Muscle of back (tissue), 3 donors: ENCODE measurements at regions not wholly inside any gene's neighbourhood (a gene's known extent, or its start where the extent isn't known, plus 50 kb on each side); places are given as distances from the start of the nearest gene placed in this dataset.
A peak's percentile ranks its signal among the peaks of the same experiment; 100 is the strongest.

Experiments used
- DNase-seq, 3 donors: peaks; one replicate each; pipeline versions ENCODE4 v3.0.0 to v3.0.0-alpha.2; 2013

GRCh38 chr4:174438711-174439110 is 83.6 kb downstream of the HPGD start:
- DNase-seq: no peak

GRCh38 chr4:174437749-174438148 is 84.5 kb downstream of the HPGD start:
- DNase-seq: no peak

GRCh38 chr4:174437324-174437723 is 85.0 kb downstream of the HPGD start:
- DNase-seq: peak; percentile 54 to 88 (median 71)

GRCh38 chr4:174436377-174436776 is 85.9 kb downstream of the HPGD start:
- no peak for DNase-seq

GRCh38 chr4:174435974-174436373 is 86.3 kb downstream of the HPGD start:
- no peak for DNase-seq

GRCh38 chr4:174434455-174434854 is 87.8 kb downstream of the HPGD start:
- no peak for DNase-seq

GRCh38 chr4:174430576-174430975 is 91.7 kb downstream of the HPGD start:
- no peak for DNase-seq

GRCh38 chr4:174429701-174430410 is 92.4 kb downstream of the HPGD start:
- no peak for DNase-seq

- DNase-seq: no peak
These were observed 94.6 kb downstream of the HPGD start for GRCh38 chr4:174427571-174428140.

- no peak for DNase-seq
These were observed 96.6 kb downstream of the HPGD start for GRCh38 chr4:174425669-174426068.

- DNase-seq: peak in 2 of 3 donors; percentile 40 to 47
These were observed 98.9 kb downstream of the HPGD start for GRCh38 chr4:174423257-174423944.

- DNase-seq: no peak
These were observed 99.4 kb downstream of the HPGD start for GRCh38 chr4:174422893-174423256.

GRCh38 chr4:174420316-174420715 is 102.0 kb downstream of the HPGD start:
- no peak for DNase-seq

GRCh38 chr4:174418640-174419212 is 103.6 kb downstream of the HPGD start:
- DNase-seq: no peak

GRCh38 chr4:174408841-174409552 is 113.3 kb downstream of the HPGD start:
- no peak for DNase-seq

- DNase-seq: no peak
These were observed 115.9 kb downstream of the HPGD start for GRCh38 chr4:174406383-174406782.

- no peak for DNase-seq
These were observed 116.4 kb downstream of the HPGD start for GRCh38 chr4:174405923-174406322.

GRCh38 chr4:174404677-174405076 is 117.6 kb downstream of the HPGD start:
- no peak for DNase-seq

- no peak for DNase-seq
These were observed 119.1 kb downstream of the HPGD start for GRCh38 chr4:174403177-174403543.

GRCh38 chr4:174402470-174403176 is 118.9 kb downstream of the CEP44 start:
- no peak for DNase-seq

GRCh38 chr4:174401471-174402130 is 117.9 kb downstream of the CEP44 start:
- no peak for DNase-seq
